ENCODE measurements at regions not wholly inside any gene's neighbourhood (a gene's known extent, or its start where the extent isn't known, plus 50 kb on each side); places are given as distances from the start of the nearest gene placed in this dataset.

- no peak for DNase-seq (ENCODE audit: extremely low spot score)
- TF ChIP-seq FOXK2 (IDR thresholded peaks at IDR 0.05), result no peak
- ChIA-PET CTCF (no interaction called here), POLR2A (no interaction called here)
These were observed 174.7 kb downstream of the HHIPL2 start for GRCh38 chr1:222373216-222373615.

GRCh38 chr1:222372221-222372620 lies 175.7 kb downstream of the HHIPL2 start:
- TF ChIP-seq ELF4 (IDR thresholded peaks at IDR 0.05) (no peak), FOXM1 (IDR thresholded peaks at IDR 0.05; ENCODE audit: borderline replicate concordance) (no peak), LEF1 (IDR thresholded peaks at IDR 0.05; ENCODE audit: borderline replicate concordance) (no peak), BHLHE40 (IDR thresholded peaks at IDR 0.05; ENCODE audit: borderline replicate concordance) (no peak), SUZ12 (IDR thresholded peaks at IDR 0.05) (no peak), ARNT (IDR thresholded peaks at IDR 0.05) (no peak), TARDBP (IDR thresholded peaks at IDR 0.05) (no peak), FOXK2 (IDR thresholded peaks at IDR 0.05) (no peak), SP1 (IDR thresholded peaks at IDR 0.05) (no peak), FOXA1 (IDR thresholded peaks at IDR 0.05) (no peak)
- TF ChIP-seq, protein P1, sequence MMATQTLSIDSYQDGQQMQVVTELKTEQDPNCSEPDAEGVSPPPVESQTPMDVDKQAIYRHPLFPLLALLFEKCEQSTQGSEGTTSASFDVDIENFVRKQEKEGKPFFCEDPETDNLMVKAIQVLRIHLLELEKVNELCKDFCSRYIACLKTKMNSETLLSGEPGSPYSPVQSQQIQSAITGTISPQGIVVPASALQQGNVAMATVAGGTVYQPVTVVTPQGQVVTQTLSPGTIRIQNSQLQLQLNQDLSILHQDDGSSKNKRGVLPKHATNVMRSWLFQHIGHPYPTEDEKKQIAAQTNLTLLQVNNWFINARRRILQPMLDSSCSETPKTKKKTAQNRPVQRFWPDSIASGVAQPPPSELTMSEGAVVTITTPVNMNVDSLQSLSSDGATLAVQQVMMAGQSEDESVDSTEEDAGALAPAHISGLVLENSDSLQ (IDR thresholded peaks at IDR 0.05), result no peak
- DNase-seq (ENCODE audit: extremely low spot score), result no peak
- POLR2A ChIA-PET, result no interaction called here
- CTCF ChIA-PET, result no interaction called here

GRCh38 chr1:222370913-222371675 lies 176.8 kb downstream of the HHIPL2 start:
- POLR2A ChIA-PET, result no interaction called here
- CTCF ChIA-PET, result no interaction called here

GRCh38 chr1:222370081-222370912 lies 177.6 kb downstream of the HHIPL2 start:
- TF ChIP-seq FOXM1 (IDR thresholded peaks at IDR 0.05; ENCODE audit: borderline replicate concordance), result no peak
- no peak for TF ChIP-seq NFRKB (IDR thresholded peaks at IDR 0.05)
- TF ChIP-seq SP1 (IDR thresholded peaks at IDR 0.05), result no peak
- no peak for TF ChIP-seq L3MBTL2 (conservative IDR thresholded peaks at IDR 0.05)
- TF ChIP-seq HDGF (IDR thresholded peaks at IDR 0.05; ENCODE audit: borderline replicate concordance), result no peak
- no peak for TF ChIP-seq ARNT (IDR thresholded peaks at IDR 0.05)
- TF ChIP-seq SUZ12 (IDR thresholded peaks at IDR 0.05), result no peak
- no peak for TF ChIP-seq BHLHE40 (IDR thresholded peaks at IDR 0.05; ENCODE audit: borderline replicate concordance)
- TF ChIP-seq TARDBP (IDR thresholded peaks at IDR 0.05), result no peak
- TF ChIP-seq, protein P1 (IDR thresholded peaks at IDR 0.05), result no peak
- TF ChIP-seq LEF1 (IDR thresholded peaks at IDR 0.05; ENCODE audit: borderline replicate concordance), result no peak
- no peak for TF ChIP-seq ELF4 (IDR thresholded peaks at IDR 0.05)
- TF ChIP-seq ZNF384 (IDR thresholded peaks at IDR 0.05), result no peak
- TF ChIP-seq FOXK2 (IDR thresholded peaks at IDR 0.05), result no peak
- no peak for DNase-seq (ENCODE audit: extremely low spot score)
- POLR2A ChIA-PET, result no interaction called here
- CTCF ChIA-PET, result no interaction called here

More at GRCh38 chr1:222370913-222371675, 176.8 kb downstream of the HHIPL2 start:
- DNase-seq (ENCODE audit: extremely low spot score), result no peak
- TF ChIP-seq L3MBTL2 (conservative IDR thresholded peaks at IDR 0.05), result no peak
- no peak for TF ChIP-seq FOXK2 (IDR thresholded peaks at IDR 0.05)
- no peak for TF ChIP-seq CTBP1 (IDR thresholded peaks at IDR 0.05; ENCODE audit: borderline replicate concordance)
- no peak for TF ChIP-seq BHLHE40 (IDR thresholded peaks at IDR 0.05; ENCODE audit: borderline replicate concordance)
- TF ChIP-seq SP1 (IDR thresholded peaks at IDR 0.05), result no peak
- TF ChIP-seq ELF4 (IDR thresholded peaks at IDR 0.05), result no peak
- TF ChIP-seq, protein P1 (IDR thresholded peaks at IDR 0.05), result no peak
- no peak for TF ChIP-seq ZNF384 (IDR thresholded peaks at IDR 0.05)
- no peak for TF ChIP-seq HDGF (IDR thresholded peaks at IDR 0.05; ENCODE audit: borderline replicate concordance)
- TF ChIP-seq ARNT (IDR thresholded peaks at IDR 0.05), result no peak
- no peak for TF ChIP-seq FOXA1 (IDR thresholded peaks at IDR 0.05)

GRCh38 chr1:222369148-222369547 lies 178.8 kb downstream of the HHIPL2 start:
- TF ChIP-seq FOXK2 (IDR thresholded peaks at IDR 0.05) (no peak), TARDBP (IDR thresholded peaks at IDR 0.05) (no peak), LEF1 (IDR thresholded peaks at IDR 0.05; ENCODE audit: borderline replicate concordance) (no peak), FOXA1 (IDR thresholded peaks at IDR 0.05) (no peak), HDGF (IDR thresholded peaks at IDR 0.05; ENCODE audit: borderline replicate concordance) (no peak), ARNT (IDR thresholded peaks at IDR 0.05) (no peak), ZNF384 (IDR thresholded peaks at IDR 0.05) (no peak), NFRKB (IDR thresholded peaks at IDR 0.05) (no peak)
- TF ChIP-seq, protein P1 (IDR thresholded peaks at IDR 0.05), result no peak
- DNase-seq (ENCODE audit: extremely low spot score), result no peak
- ChIA-PET POLR2A (no interaction called here), CTCF (no interaction called here)
